ENCODE measurements at regions not wholly inside any gene's neighbourhood (a gene's known extent, or its start where the extent isn't known, plus 50 kb on each side); places are given as distances from the start of the nearest gene placed in this dataset.
"Not testable (repeated sequence)": the region's sequence is repeated elsewhere in the genome, so short reads cannot be mapped to it uniquely, and the experiment has no call there.

DNA sequence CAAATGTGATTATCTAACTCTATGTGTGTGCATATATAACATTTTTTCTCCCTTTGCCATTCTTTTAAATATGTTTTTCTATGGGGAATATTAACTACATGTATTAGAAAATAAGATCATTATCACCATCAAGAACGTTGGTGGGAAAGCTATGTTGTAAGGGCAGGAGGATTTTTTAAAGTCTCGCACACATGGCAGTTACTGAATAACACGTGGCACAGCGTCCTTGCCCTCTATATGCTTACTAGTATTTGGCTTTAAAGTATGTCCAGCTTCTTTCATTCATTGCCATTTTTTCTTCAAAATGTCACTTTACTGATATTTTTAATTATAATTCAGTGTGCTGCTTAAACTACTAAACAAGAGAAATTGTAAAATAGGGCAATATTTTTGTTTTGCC lies 944.3 kb downstream of the SOCS6 start:
- no CpG with 5 or more reads among the region's 4 CpGs for WGBS
- H3K4me3 ChIP-seq (ENCODE audit: insufficient read depth in 1 of 2, low read depth in 1 of 2, low read length in 2 of 2): no peak overlapping the region
- no peak overlapping the region for H3K23ac ChIP-seq (ENCODE audit: low read length in 2 of 2)
- no peak for DNase-seq
- H4K8ac ChIP-seq (ENCODE audit: low read length): no peak overlapping the region
- no peak overlapping the region for H2BK120ac ChIP-seq (ENCODE audit: low read depth, low read length)
- H3K18ac ChIP-seq (ENCODE audit: low read depth in 1 of 2, low read length in 2 of 2): no peak overlapping the region
- no peaks in the 10 kb centered on the region for H3K4me1 ChIP-seq (ENCODE audit: control insufficient read depth, insufficient read depth, low read depth, low read length)
- H2AK5ac ChIP-seq (ENCODE audit: low read length, severe bottlenecking): no peak overlapping the region
- no peak overlapping the region for H2BK12ac ChIP-seq (ENCODE audit: low read length in 2 of 2)
- no peak overlapping the region for H3K4ac ChIP-seq (ENCODE audit: low read depth in 1 of 2, low read length in 2 of 2)
- H3K9me3 ChIP-seq (ENCODE audit: control insufficient read depth, low read length): no peaks in the 10 kb centered on the region
- no peak overlapping the region for H2BK5ac ChIP-seq (ENCODE audit: low read depth, low read length, poor library complexity, severe bottlenecking)
- H2AFZ ChIP-seq (ENCODE audit: low read depth, low read length): no peak overlapping the region
- H3K27ac ChIP-seq (ENCODE audit: low read length, poor library complexity, severe bottlenecking): no peak overlapping the region
- H3K36me3 ChIP-seq (ENCODE audit: control insufficient read depth in 1 of 2, insufficient read depth in 2 of 2, low read depth in 1 of 2, low read length in 2 of 2): no peaks in the 10 kb centered on the region
- H3K4me2 ChIP-seq (ENCODE audit: low read length, poor library complexity, severe bottlenecking): no peak overlapping the region
- no peak overlapping the region for H3K9ac ChIP-seq (ENCODE audit: low read length)
- no peak overlapping the region for H4K91ac ChIP-seq (ENCODE audit: low read length)
- no peaks in the 10 kb centered on the region for H3K79me1 ChIP-seq (replicated peaks; ENCODE audit: low read length, poor library complexity, severe bottlenecking)
- no peak overlapping the region for H2BK15ac ChIP-seq (ENCODE audit: low read depth, poor library complexity, severe bottlenecking)
- H3K27me3 ChIP-seq (ENCODE audit: control insufficient read depth in 1 of 2, insufficient read depth in 1 of 2, low read length in 2 of 2): no peaks in the 10 kb centered on the region
- no peak overlapping the region for H3K14ac ChIP-seq (ENCODE audit: low read length in 2 of 2)

DNA sequence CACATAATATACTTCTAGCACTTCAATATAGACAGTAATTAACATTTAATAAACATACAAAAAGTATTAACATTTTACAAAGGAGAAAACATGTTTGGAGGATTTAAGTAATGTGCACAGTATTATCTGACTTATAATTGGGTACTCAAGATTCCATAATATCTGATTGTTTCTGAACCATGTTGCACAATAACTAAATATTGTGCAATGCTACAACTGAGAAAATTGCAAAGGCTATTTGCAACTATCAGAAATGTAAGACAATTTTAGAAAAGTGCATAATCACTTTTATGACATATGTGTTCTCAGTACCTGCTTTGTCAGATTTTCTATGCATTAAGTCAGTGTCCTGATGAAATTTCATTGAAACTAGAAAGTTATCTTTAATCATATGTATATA lies 934.6 kb downstream of the SOCS6 start:
- Histone ChIP-seq H2BK12ac (ENCODE audit: low read length in 2 of 2) (no peak overlapping the region), H3K18ac (ENCODE audit: low read depth in 1 of 2, low read length in 2 of 2) (no peak overlapping the region), H3K9me3 (ENCODE audit: control insufficient read depth, low read length) (peaks cover 4% of the 10 kb centered on the region), H3K27ac (ENCODE audit: low read length, poor library complexity, severe bottlenecking) (no peak overlapping the region), H3K27me3 (ENCODE audit: control insufficient read depth in 1 of 2, insufficient read depth in 1 of 2, low read length in 2 of 2) (no peaks in the 10 kb centered on the region), H3K4me1 (ENCODE audit: control insufficient read depth, insufficient read depth, low read depth, low read length) (no peaks in the 10 kb centered on the region), H2BK15ac (ENCODE audit: low read depth, poor library complexity, severe bottlenecking) (no peak overlapping the region), H3K4ac (ENCODE audit: low read depth in 1 of 2, low read length in 2 of 2) (no peak overlapping the region), H3K23ac (ENCODE audit: low read length in 2 of 2) (no peak overlapping the region), H3K36me3 (ENCODE audit: control insufficient read depth in 1 of 2, insufficient read depth in 2 of 2, low read depth in 1 of 2, low read length in 2 of 2) (no peaks in the 10 kb centered on the region), H3K14ac (ENCODE audit: low read length in 2 of 2) (no peak overlapping the region), H4K8ac (ENCODE audit: low read length) (no peak overlapping the region), H2AK5ac (ENCODE audit: low read length, severe bottlenecking) (no peak overlapping the region), H2BK5ac (ENCODE audit: low read depth, low read length, poor library complexity, severe bottlenecking) (no peak overlapping the region), H3K9ac (ENCODE audit: low read length) (no peak overlapping the region), H3K79me1 (replicated peaks; ENCODE audit: low read length, poor library complexity, severe bottlenecking) (no peaks in the 10 kb centered on the region), H2AFZ (ENCODE audit: low read depth, low read length) (no peak overlapping the region), H2BK120ac (ENCODE audit: low read depth, low read length) (no peak overlapping the region), H3K4me2 (ENCODE audit: low read length, poor library complexity, severe bottlenecking) (no peak overlapping the region), H3K4me3 (ENCODE audit: insufficient read depth in 1 of 2, low read depth in 1 of 2, low read length in 2 of 2) (no peak overlapping the region), H4K91ac (ENCODE audit: low read length) (no peak overlapping the region)
- no peak for DNase-seq

DNA sequence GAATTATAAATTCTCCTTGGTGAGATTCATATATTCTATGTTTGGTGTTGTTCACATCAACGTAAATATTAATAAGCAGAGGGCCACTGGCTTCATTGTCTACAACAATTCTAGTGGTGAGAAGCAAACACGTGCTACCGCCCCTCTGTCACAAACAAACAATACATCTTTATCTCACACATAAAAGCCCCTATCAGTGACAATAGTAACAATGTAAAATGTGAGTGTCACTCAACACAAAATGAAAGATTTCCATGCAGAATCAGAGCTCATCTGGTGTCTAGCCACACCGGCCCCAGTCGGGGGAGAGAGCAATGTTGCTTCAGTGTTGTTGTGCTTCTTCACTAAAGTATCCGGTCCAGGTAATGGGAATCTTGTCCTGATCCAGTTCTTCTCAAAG lies 932.6 kb downstream of the SOCS6 start:
- H3K23ac ChIP-seq (ENCODE audit: low read length in 2 of 2): no peak overlapping the region
- H3K36me3 ChIP-seq (ENCODE audit: control insufficient read depth in 1 of 2, insufficient read depth in 2 of 2, low read depth in 1 of 2, low read length in 2 of 2): no peaks in the 10 kb centered on the region
- no peak overlapping the region for H2BK15ac ChIP-seq (ENCODE audit: low read depth, poor library complexity, severe bottlenecking)
- no peak overlapping the region for H3K27ac ChIP-seq (ENCODE audit: low read length, poor library complexity, severe bottlenecking)
- WGBS: 67% methylated on average over 5 of the region's 6 CpGs
- H3K9me3 ChIP-seq (ENCODE audit: control insufficient read depth, low read length): peaks cover 5% of the 10 kb centered on the region
- H3K4me3 ChIP-seq (ENCODE audit: insufficient read depth in 1 of 2, low read depth in 1 of 2, low read length in 2 of 2): no peak overlapping the region
- H3K14ac ChIP-seq (ENCODE audit: low read length in 2 of 2): no peak overlapping the region
- no peaks in the 10 kb centered on the region for H3K4me1 ChIP-seq (ENCODE audit: control insufficient read depth, insufficient read depth, low read depth, low read length)
- no peak overlapping the region for H4K91ac ChIP-seq (ENCODE audit: low read length)
- H3K27me3 ChIP-seq (ENCODE audit: control insufficient read depth in 1 of 2, insufficient read depth in 1 of 2, low read length in 2 of 2): no peaks in the 10 kb centered on the region
- no peak overlapping the region for H3K4me2 ChIP-seq (ENCODE audit: low read length, poor library complexity, severe bottlenecking)
- no peak overlapping the region for H2BK12ac ChIP-seq (ENCODE audit: low read length in 2 of 2)
- no peak overlapping the region for H4K8ac ChIP-seq (ENCODE audit: low read length)
- no peak overlapping the region for H3K18ac ChIP-seq (ENCODE audit: low read depth in 1 of 2, low read length in 2 of 2)
- H3K9ac ChIP-seq (ENCODE audit: low read length): no peak overlapping the region
- H3K79me1 ChIP-seq (replicated peaks; ENCODE audit: low read length, poor library complexity, severe bottlenecking): no peaks in the 10 kb centered on the region
- H2AK5ac ChIP-seq (ENCODE audit: low read length, severe bottlenecking): no peak overlapping the region
- H2BK5ac ChIP-seq (ENCODE audit: low read depth, low read length, poor library complexity, severe bottlenecking): no peak overlapping the region
- no peak overlapping the region for H2BK120ac ChIP-seq (ENCODE audit: low read depth, low read length)
- H2AFZ ChIP-seq (ENCODE audit: low read depth, low read length): no peak overlapping the region
- DNase-seq: no peak
- no peak overlapping the region for H3K4ac ChIP-seq (ENCODE audit: low read depth in 1 of 2, low read length in 2 of 2)

DNA sequence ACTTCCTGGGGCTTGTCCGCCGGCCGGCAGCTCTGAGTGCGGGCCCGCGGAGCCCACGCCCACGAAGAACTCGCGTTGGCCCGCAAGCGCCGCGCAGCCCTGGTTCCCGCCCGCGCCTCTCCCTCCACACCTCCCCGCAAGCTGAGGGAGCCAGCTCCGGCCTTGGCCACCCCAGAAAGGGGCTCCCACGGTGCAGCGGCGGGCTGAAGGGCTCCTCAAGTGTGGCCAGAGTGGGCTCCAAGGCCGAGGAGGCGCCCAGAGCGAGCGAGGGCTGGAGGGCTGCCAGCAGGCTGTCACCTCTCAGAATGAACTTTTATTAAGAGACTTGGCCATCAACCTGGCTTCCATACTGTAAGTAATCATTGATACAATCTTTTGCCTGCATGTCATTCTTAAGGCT lies 923.9 kb downstream of the SOCS6 start:
- not testable (repeated sequence) for H3K4me3 ChIP-seq (ENCODE audit: insufficient read depth in 1 of 2, low read depth in 1 of 2, low read length in 2 of 2); H3K27ac ChIP-seq (ENCODE audit: low read length, poor library complexity, severe bottlenecking); H3K14ac ChIP-seq (ENCODE audit: low read length in 2 of 2); H3K79me1 ChIP-seq (replicated peaks; ENCODE audit: low read length, poor library complexity, severe bottlenecking); H2AFZ ChIP-seq (ENCODE audit: low read depth, low read length); H3K4me1 ChIP-seq (ENCODE audit: control insufficient read depth, insufficient read depth, low read depth, low read length); H3K4me2 ChIP-seq (ENCODE audit: low read length, poor library complexity, severe bottlenecking); H2BK15ac ChIP-seq (ENCODE audit: low read depth, poor library complexity, severe bottlenecking); H3K9me3 ChIP-seq (ENCODE audit: control insufficient read depth, low read length); H2BK120ac ChIP-seq (ENCODE audit: low read depth, low read length); H3K4ac ChIP-seq (ENCODE audit: low read depth in 1 of 2, low read length in 2 of 2); H3K9ac ChIP-seq (ENCODE audit: low read length); H2BK12ac ChIP-seq (ENCODE audit: low read length in 2 of 2); DNase-seq; H4K91ac ChIP-seq (ENCODE audit: low read length); H3K27me3 ChIP-seq (ENCODE audit: control insufficient read depth in 1 of 2, insufficient read depth in 1 of 2, low read length in 2 of 2); H3K18ac ChIP-seq (ENCODE audit: low read depth in 1 of 2, low read length in 2 of 2); H3K23ac ChIP-seq (ENCODE audit: low read length in 2 of 2); H2AK5ac ChIP-seq (ENCODE audit: low read length, severe bottlenecking); H2BK5ac ChIP-seq (ENCODE audit: low read depth, low read length, poor library complexity, severe bottlenecking); H4K8ac ChIP-seq (ENCODE audit: low read length); H3K36me3 ChIP-seq (ENCODE audit: control insufficient read depth in 1 of 2, insufficient read depth in 2 of 2, low read depth in 1 of 2, low read length in 2 of 2)
- 94% methylated on average over 26 of the region's 26 CpGs for WGBS

Measured in mesenchymal stem cell (in vitro differentiated cells and primary cell).